ENCODE measurements at regions not wholly inside any gene's neighbourhood (a gene's known extent, or its start where the extent isn't known, plus 50 kb on each side); places are given as distances from the start of the nearest gene placed in this dataset.

GRCh38 chr7:11243739-11244138 lies 270.1 kb downstream of the PHF14 start:
- TF ChIP-seq POLR2AphosphoS5 (IDR thresholded peaks at IDR 0.05; ENCODE audit: low read depth, low read length) (no peak), TAF1 (IDR thresholded peaks at IDR 0.05; ENCODE audit: borderline replicate concordance, low read depth, low read length) (no peak), POLR2A (IDR thresholded peaks at IDR 0.05; ENCODE audit: low read depth, low read length) (no peak)

Data from GM12892 (cell line).